ENCODE measurements at regions not wholly inside any gene's neighbourhood (a gene's known extent, or its start where the extent isn't known, plus 50 kb on each side); places are given as distances from the start of the nearest gene placed in this dataset.

- Histone ChIP-seq H3K36me3 (ENCODE audit: control insufficient read depth in 1 of 2, insufficient read depth in 2 of 2, low read length in 2 of 2) (no peaks in the 10 kb centered on the region), H2AFZ (ENCODE audit: insufficient read depth, low read length, poor library complexity) (no peak overlapping the region), H3K27me3 (ENCODE audit: insufficient read depth, low read length) (peaks cover 17% of the 10 kb centered on the region), H3K4me1 (ENCODE audit: control insufficient read depth in 1 of 2, insufficient read depth in 2 of 2, low read length in 2 of 2) (peaks cover 2 to 7% of the 10 kb centered on the region in 2 experiments), H3K4me2 (ENCODE audit: low read length) (no peak overlapping the region), H2BK5ac (ENCODE audit: low read depth, low read length, poor library complexity) (no peak overlapping the region), H3K14ac (ENCODE audit: low read length) (no peak overlapping the region), H3K9me3 (ENCODE audit: insufficient read depth, low read depth, low read length) (peaks cover 4% of the 10 kb centered on the region), H3K23ac (ENCODE audit: low read length) (no peak overlapping the region), H3K18ac (ENCODE audit: low read length) (no peak overlapping the region), H4K8ac (ENCODE audit: low read depth, low read length) (no peak overlapping the region), H3K4me3 (ENCODE audit: low read depth, low read length) (no peak overlapping the region), H3K79me2 (ENCODE audit: control insufficient read depth, insufficient read depth, low read length, poor library complexity) (no peaks in the 10 kb centered on the region), H3K4ac (ENCODE audit: low read depth, low read length) (no peak overlapping the region), H3K79me1 (ENCODE audit: low read length) (no peaks in the 10 kb centered on the region), H2BK12ac (ENCODE audit: low read length) (no peak overlapping the region), H2AK5ac (ENCODE audit: low read length) (no peak overlapping the region), H3K9ac (ENCODE audit: low read length) (no peak overlapping the region), H4K12ac (ENCODE audit: low read depth, low read length) (no peak overlapping the region), H3K27ac (ENCODE audit: low read depth, low read length) (no peak overlapping the region), H4K91ac (ENCODE audit: low read depth, low read length) (no peak overlapping the region), H2BK120ac (ENCODE audit: insufficient read depth, low read length, poor library complexity) (no peak overlapping the region)
- no peak for DNase-seq
- WGBS (ENCODE audit: extremely low coverage, insufficient coverage, insufficient read length): no CpG with 5 or more reads among the region's 5 CpGs
These were observed 226.6 kb downstream of the MEF2C start for GRCh38 chr5:88656221-88656950.

GRCh38 chr5:88653471-88653870 lies 229.5 kb downstream of the MEF2C start:
- Histone ChIP-seq H2BK5ac (ENCODE audit: low read depth, low read length, poor library complexity) (no peak overlapping the region), H4K12ac (ENCODE audit: low read depth, low read length) (no peak overlapping the region), H2AFZ (ENCODE audit: insufficient read depth, low read length, poor library complexity) (no peak overlapping the region), H3K79me2 (ENCODE audit: control insufficient read depth, insufficient read depth, low read length, poor library complexity) (no peaks in the 10 kb centered on the region), H3K4me3 (ENCODE audit: low read depth, low read length) (no peak overlapping the region), H3K27ac (ENCODE audit: low read depth, low read length) (no peak overlapping the region), H3K79me1 (ENCODE audit: low read length) (no peaks in the 10 kb centered on the region), H3K9ac (ENCODE audit: low read length) (no peak overlapping the region), H3K4me1 (ENCODE audit: control insufficient read depth in 1 of 2, insufficient read depth in 2 of 2, low read length in 2 of 2) (no peaks in the 10 kb centered on the region), H3K4ac (ENCODE audit: low read depth, low read length) (no peak overlapping the region), H3K4me2 (ENCODE audit: low read length) (no peak overlapping the region), H3K18ac (ENCODE audit: low read length) (no peak overlapping the region), H2BK120ac (ENCODE audit: insufficient read depth, low read length, poor library complexity) (no peak overlapping the region), H3K9me3 (ENCODE audit: insufficient read depth, low read depth, low read length) (no peaks in the 10 kb centered on the region), H3K14ac (ENCODE audit: low read length) (no peak overlapping the region), H3K27me3 (ENCODE audit: insufficient read depth, low read length) (no peaks in the 10 kb centered on the region), H2BK12ac (ENCODE audit: low read length) (no peak overlapping the region), H2AK5ac (ENCODE audit: low read length) (no peak overlapping the region), H4K8ac (ENCODE audit: low read depth, low read length) (no peak overlapping the region), H4K91ac (ENCODE audit: low read depth, low read length) (no peak overlapping the region), H3K23ac (ENCODE audit: low read length) (no peak overlapping the region), H3K36me3 (ENCODE audit: control insufficient read depth in 1 of 2, insufficient read depth in 2 of 2, low read length in 2 of 2) (no peaks in the 10 kb centered on the region)
- DNase-seq: no peak
- WGBS (ENCODE audit: extremely low coverage, insufficient coverage, insufficient read length): no CpG with 5 or more reads among the region's 2 CpGs

- Histone ChIP-seq H3K18ac (ENCODE audit: low read length) (no peak overlapping the region), H3K79me2 (ENCODE audit: control insufficient read depth, insufficient read depth, low read length, poor library complexity) (no peaks in the 10 kb centered on the region), H3K9me3 (ENCODE audit: insufficient read depth, low read depth, low read length) (no peaks in the 10 kb centered on the region), H3K4me3 (ENCODE audit: low read depth, low read length) (no peak overlapping the region), H3K4me2 (ENCODE audit: low read length) (no peak overlapping the region), H3K36me3 (ENCODE audit: control insufficient read depth in 1 of 2, insufficient read depth in 2 of 2, low read length in 2 of 2) (no peaks in the 10 kb centered on the region), H2AK5ac (ENCODE audit: low read length) (no peak overlapping the region), H3K9ac (ENCODE audit: low read length) (no peak overlapping the region), H2BK12ac (ENCODE audit: low read length) (no peak overlapping the region), H3K14ac (ENCODE audit: low read length) (no peak overlapping the region), H3K27ac (ENCODE audit: low read depth, low read length) (no peak overlapping the region), H3K4ac (ENCODE audit: low read depth, low read length) (no peak overlapping the region), H2BK120ac (ENCODE audit: insufficient read depth, low read length, poor library complexity) (no peak overlapping the region), H3K27me3 (ENCODE audit: insufficient read depth, low read length) (no peaks in the 10 kb centered on the region), H2AFZ (ENCODE audit: insufficient read depth, low read length, poor library complexity) (no peak overlapping the region), H4K12ac (ENCODE audit: low read depth, low read length) (no peak overlapping the region), H3K79me1 (ENCODE audit: low read length) (no peaks in the 10 kb centered on the region), H3K23ac (ENCODE audit: low read length) (no peak overlapping the region), H4K91ac (ENCODE audit: low read depth, low read length) (no peak overlapping the region), H2BK5ac (ENCODE audit: low read depth, low read length, poor library complexity) (no peak overlapping the region), H4K8ac (ENCODE audit: low read depth, low read length) (no peak overlapping the region), H3K4me1 (ENCODE audit: control insufficient read depth in 1 of 2, insufficient read depth in 2 of 2, low read length in 2 of 2) (no peaks in the 10 kb centered on the region)
- no CpG with 5 or more reads among the region's 2 CpGs for WGBS (ENCODE audit: extremely low coverage, insufficient coverage, insufficient read length)
- DNase-seq: no peak
These were observed 235.1 kb downstream of the MEF2C start for GRCh38 chr5:88647901-88648300.

- Histone ChIP-seq H3K4ac (ENCODE audit: low read depth, low read length) (no peak overlapping the region), H2BK12ac (ENCODE audit: low read length) (no peak overlapping the region), H3K36me3 (ENCODE audit: control insufficient read depth in 1 of 2, insufficient read depth in 2 of 2, low read length in 2 of 2) (no peaks in the 10 kb centered on the region), H2AFZ (ENCODE audit: insufficient read depth, low read length, poor library complexity) (no peak overlapping the region), H3K27ac (ENCODE audit: low read depth, low read length) (no peak overlapping the region), H2AK5ac (ENCODE audit: low read length) (no peak overlapping the region), H3K4me3 (ENCODE audit: low read depth, low read length) (no peak overlapping the region), H3K27me3 (ENCODE audit: insufficient read depth, low read length) (no peaks in the 10 kb centered on the region), H3K23ac (ENCODE audit: low read length) (no peak overlapping the region), H3K18ac (ENCODE audit: low read length) (no peak overlapping the region), H4K91ac (ENCODE audit: low read depth, low read length) (no peak overlapping the region), H3K4me1 (ENCODE audit: control insufficient read depth in 1 of 2, insufficient read depth in 2 of 2, low read length in 2 of 2) (no peaks in the 10 kb centered on the region), H3K14ac (ENCODE audit: low read length) (no peak overlapping the region), H3K9ac (ENCODE audit: low read length) (no peak overlapping the region), H3K4me2 (ENCODE audit: low read length) (no peak overlapping the region), H4K8ac (ENCODE audit: low read depth, low read length) (no peak overlapping the region), H2BK120ac (ENCODE audit: insufficient read depth, low read length, poor library complexity) (no peak overlapping the region), H3K79me2 (ENCODE audit: control insufficient read depth, insufficient read depth, low read length, poor library complexity) (no peaks in the 10 kb centered on the region), H2BK5ac (ENCODE audit: low read depth, low read length, poor library complexity) (no peak overlapping the region), H3K79me1 (ENCODE audit: low read length) (no peaks in the 10 kb centered on the region), H3K9me3 (ENCODE audit: insufficient read depth, low read depth, low read length) (no peaks in the 10 kb centered on the region), H4K12ac (ENCODE audit: low read depth, low read length) (no peak overlapping the region)
- no CpG with 5 or more reads among the region's 1 CpG for WGBS (ENCODE audit: extremely low coverage, insufficient coverage, insufficient read length)
- no peak for DNase-seq
These were observed 236.1 kb downstream of the MEF2C start for GRCh38 chr5:88646866-88647265.

All from trophoblast cell (in vitro differentiated cells and primary cell).